HG03558 (cell line): ENCODE measurements at regions not wholly inside any gene's neighbourhood (a gene's known extent, or its start where the extent isn't known, plus 50 kb on each side); places are given as distances from the start of the nearest gene placed in this dataset.

ENCODE experiments used
- ATAC-seq: cut with Tn5 transposase; IDR thresholded peaks from one replicate; pipeline ENCODE4 v1.9.1; 2021; ENCODE audit warnings: moderate number of reproducible peaks; ENCODE audit not compliant: unreplicated experiment; ENCODE audit errors: extremely low read depth

- no peak for ATAC-seq
These were observed 61.0 kb downstream of the GTPBP8 start for GRCh38 chr3:113051787-113052186.

- no peak for ATAC-seq
These were observed 62.4 kb downstream of the GTPBP8 start for GRCh38 chr3:113053169-113053568.

- ATAC-seq = no peak
These were observed 63.8 kb downstream of the GTPBP8 start for GRCh38 chr3:113054552-113054951.

- ATAC-seq = no peak
These were observed 64.4 kb downstream of the GTPBP8 start for GRCh38 chr3:113055201-113055600.

- ATAC-seq = no peak
These were observed 65.2 kb downstream of the GTPBP8 start for GRCh38 chr3:113055961-113056360.

GRCh38 chr3:113057117-113057516 lies 66.3 kb downstream of the GTPBP8 start:
- peak; percentile 79 for ATAC-seq

GRCh38 chr3:113058188-113058587 lies 67.4 kb downstream of the GTPBP8 start:
- ATAC-seq = no peak

- ATAC-seq = no peak
These were observed 71.9 kb downstream of the GTPBP8 start for GRCh38 chr3:113062705-113063104.

- no peak for ATAC-seq
These were observed 72.5 kb downstream of the GTPBP8 start for GRCh38 chr3:113063126-113063894.

- no peak for ATAC-seq
These were observed 73.4 kb downstream of the GTPBP8 start for GRCh38 chr3:113064183-113064582.

- ATAC-seq = no peak
These were observed 74.6 kb downstream of the GTPBP8 start for GRCh38 chr3:113065336-113065735.

- ATAC-seq = no peak
These were observed 79.4 kb downstream of the GTPBP8 start for GRCh38 chr3:113070072-113070640.

GRCh38 chr3:113070681-113071113 lies 79.9 kb downstream of the GTPBP8 start:
- peak; percentile 100 for ATAC-seq

GRCh38 chr3:113075588-113075987 lies 84.8 kb downstream of the GTPBP8 start:
- ATAC-seq = no peak

GRCh38 chr3:113079218-113079961 lies 88.6 kb downstream of the GTPBP8 start:
- ATAC-seq = no peak

GRCh38 chr3:113084777-113085176 lies 94.0 kb downstream of the GTPBP8 start:
- ATAC-seq = no peak

GRCh38 chr3:113086560-113087461 lies 96.0 kb downstream of the GTPBP8 start:
- no peak for ATAC-seq

- ATAC-seq = no peak
These were observed 97.8 kb downstream of the GTPBP8 start for GRCh38 chr3:113088616-113089015.

GRCh38 chr3:113091417-113091816 lies 100.6 kb downstream of the GTPBP8 start:
- no peak for ATAC-seq

GRCh38 chr3:113092746-113093145 lies 102.0 kb downstream of the GTPBP8 start:
- ATAC-seq = no peak
